WERI-Rb-1 (cell line): ENCODE measurements at regions not wholly inside any gene's neighbourhood (a gene's known extent, or its start where the extent isn't known, plus 50 kb on each side); places are given as distances from the start of the nearest gene placed in this dataset.

ENCODE experiments used
- DNase-seq: peaks from one replicate; pipeline ENCODE4 v3.0.0-alpha.2; 2020
- H3K27ac ChIP-seq: fragments of 250-450 bp; sonication (Bioruptor Pico); 2 replicates; pipeline ENCODE4 v1.5.1; 2020; ENCODE audit warnings: mild to moderate bottlenecking, moderate library complexity
- H3K27me3 ChIP-seq: fragments of 250-450 bp; sonication (Bioruptor Pico); 2 replicates; pipeline ENCODE4 v1.5.1; 2021; ENCODE audit warnings: mild to moderate bottlenecking, low read depth, moderate library complexity; ENCODE audit not compliant: insufficient read depth, severe bottlenecking
- H3K36me3 ChIP-seq: fragments of 250-450 bp; sonication (Bioruptor Pico); 2 replicates; pipeline ENCODE4 v1.5.1; 2020; ENCODE audit warnings: mild to moderate bottlenecking, moderate library complexity
- H3K4me3 ChIP-seq: 2 replicates; pipeline ENCODE4 v1.5.1; 2011; ENCODE audit warnings: low read depth, mild to moderate bottlenecking, control low read depth, low read length
- H3K9me3 ChIP-seq: fragments of 250-450 bp; sonication (Bioruptor Pico); 2 replicates; pipeline ENCODE4 v1.5.1; 2021; ENCODE audit warnings: mild to moderate bottlenecking, moderate library complexity; ENCODE audit not compliant: severe bottlenecking
- CTCF ChIP-seq: IDR thresholded peaks from 2 replicates; pipeline ENCODE4 v1.5.1; 2011; ENCODE audit warnings: low read depth, mild to moderate bottlenecking, control low read depth, inconsistent platforms, low read length

DNA sequence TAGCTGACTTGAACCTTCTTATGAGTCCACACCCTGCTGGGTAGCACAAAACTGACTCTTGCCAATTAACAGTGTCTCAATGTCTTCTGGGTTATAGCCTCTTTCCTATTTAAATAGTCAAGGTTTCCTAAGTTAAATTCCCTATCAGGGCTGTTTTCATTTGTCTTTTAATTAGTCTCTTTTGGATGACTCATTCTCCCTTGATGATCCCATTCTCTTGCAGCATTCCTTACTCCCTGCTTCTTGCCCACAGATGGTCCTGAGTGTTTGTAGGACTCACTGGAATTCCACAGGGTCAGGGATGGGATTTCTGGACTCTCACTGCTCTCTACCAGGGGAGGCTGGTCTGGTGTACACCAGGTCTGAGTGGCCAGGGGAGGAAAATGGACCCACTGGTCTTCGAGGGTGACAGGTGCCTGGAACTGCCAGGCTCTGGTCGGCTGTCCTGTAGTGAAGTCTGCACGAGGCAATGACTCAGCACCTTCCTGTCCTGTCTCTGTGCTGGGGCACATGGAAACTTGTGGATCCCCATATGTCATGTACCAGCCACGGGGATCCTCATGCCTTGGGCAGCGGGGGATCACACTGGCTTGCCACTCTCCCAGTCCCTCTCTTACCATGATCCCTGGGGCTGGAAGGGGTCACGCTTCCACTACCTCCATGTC is 236.5 kb upstream of the PELI2 start:
- Histone ChIP-seq H3K36me3 (no peaks in the 10 kb centered on the region), H3K4me3 (no peak overlapping the region), H3K27ac (no peak overlapping the region), H3K27me3 (no peaks in the 10 kb centered on the region), H3K9me3 (no peaks in the 10 kb centered on the region)
- DNase-seq, result no peak
- no peak for TF ChIP-seq CTCF

GRCh38 chr14:55884819-55885218 is 233.4 kb upstream of the PELI2 start:
- Histone ChIP-seq H3K27me3 (no peaks in the 10 kb centered on the region), H3K36me3 (no peaks in the 10 kb centered on the region), H3K4me3 (no peak overlapping the region), H3K9me3 (no peaks in the 10 kb centered on the region), H3K27ac (no peak overlapping the region)
- TF ChIP-seq CTCF, result no peak
- DNase-seq, result no peak

DNA sequence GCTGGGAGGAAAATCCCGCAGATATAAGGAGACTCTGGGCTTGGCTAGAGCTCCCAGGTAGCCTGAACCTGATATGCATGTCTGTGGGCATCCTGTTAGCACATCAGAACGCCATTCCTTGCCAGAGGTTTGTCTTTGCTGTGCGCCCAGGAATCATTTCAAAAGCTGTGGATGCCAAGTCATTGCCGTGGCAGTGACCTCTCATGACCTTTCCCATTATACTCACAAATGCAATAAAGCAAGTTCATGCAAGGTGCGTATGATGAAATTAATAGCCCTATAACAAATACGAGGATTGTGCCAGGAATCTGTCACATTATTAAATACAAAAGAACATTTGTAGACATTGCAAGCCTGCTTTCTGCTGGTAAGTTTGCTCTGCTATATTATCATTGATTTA is 229.1 kb upstream of the PELI2 start:
- H3K36me3 ChIP-seq, result no peaks in the 10 kb centered on the region
- no peaks in the 10 kb centered on the region for H3K9me3 ChIP-seq
- H3K4me3 ChIP-seq, result no peak overlapping the region
- no peaks in the 10 kb centered on the region for H3K27me3 ChIP-seq
- TF ChIP-seq CTCF, result no peak
- no peak overlapping the region for H3K27ac ChIP-seq
- DNase-seq, result no peak

- DNase-seq, result no peak
- no peaks in the 10 kb centered on the region for H3K27me3 ChIP-seq
- H3K27ac ChIP-seq, result no peak overlapping the region
- no peak overlapping the region for H3K4me3 ChIP-seq
- no peak for TF ChIP-seq CTCF
- no peaks in the 10 kb centered on the region for H3K9me3 ChIP-seq
- no peaks in the 10 kb centered on the region for H3K36me3 ChIP-seq
These were observed 226.5 kb upstream of the PELI2 start for GRCh38 chr14:55891692-55892091.

DNA sequence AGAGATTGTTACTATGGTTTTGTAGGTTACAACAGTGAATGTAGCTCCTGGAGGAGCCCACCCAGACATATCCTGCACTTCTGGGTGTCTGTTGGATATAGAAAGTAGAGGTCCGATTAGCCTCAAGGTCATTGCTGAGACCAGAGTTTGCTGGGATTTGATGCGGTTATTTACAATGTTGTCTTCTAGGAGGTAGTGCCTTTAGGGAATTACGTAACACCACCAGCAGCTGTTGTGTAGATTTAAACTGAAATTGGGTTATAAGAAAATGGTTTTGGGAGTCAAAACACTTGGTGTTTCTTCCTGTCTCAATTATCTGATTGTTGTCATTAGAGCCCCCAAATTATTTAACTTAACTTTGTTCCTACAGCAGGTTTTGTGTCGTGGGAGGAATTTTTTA is 225.3 kb upstream of the PELI2 start:
- no peak for DNase-seq
- Histone ChIP-seq H3K9me3 (no peaks in the 10 kb centered on the region), H3K27me3 (no peaks in the 10 kb centered on the region), H3K36me3 (no peaks in the 10 kb centered on the region), H3K27ac (no peak overlapping the region), H3K4me3 (no peak overlapping the region)
- no peak for TF ChIP-seq CTCF

GRCh38 chr14:55893705-55894104 is 224.5 kb upstream of the PELI2 start:
- H3K36me3 ChIP-seq, result no peaks in the 10 kb centered on the region
- DNase-seq, result no peak
- H3K4me3 ChIP-seq, result no peak overlapping the region
- no peaks in the 10 kb centered on the region for H3K27me3 ChIP-seq
- H3K9me3 ChIP-seq, result no peaks in the 10 kb centered on the region
- TF ChIP-seq CTCF, result no peak
- no peak overlapping the region for H3K27ac ChIP-seq
